Mucosa of gallbladder (tissue), 1 donor: ENCODE measurements at regions not wholly inside any gene's neighbourhood (a gene's known extent, or its start where the extent isn't known, plus 50 kb on each side); places are given as distances from the start of the nearest gene placed in this dataset.

Experiments
- DNase-seq: peaks from one replicate; pipeline ENCODE4 v3.0.0-alpha.2; 2020; ENCODE audit warnings: low spot score
- donor health status: DM: no; HTN: no; CAD: no.

GRCh38 chr11:25886036-25886435, 445.9 kb upstream of the ANO3 start:
- no peak for DNase-seq

DNA sequence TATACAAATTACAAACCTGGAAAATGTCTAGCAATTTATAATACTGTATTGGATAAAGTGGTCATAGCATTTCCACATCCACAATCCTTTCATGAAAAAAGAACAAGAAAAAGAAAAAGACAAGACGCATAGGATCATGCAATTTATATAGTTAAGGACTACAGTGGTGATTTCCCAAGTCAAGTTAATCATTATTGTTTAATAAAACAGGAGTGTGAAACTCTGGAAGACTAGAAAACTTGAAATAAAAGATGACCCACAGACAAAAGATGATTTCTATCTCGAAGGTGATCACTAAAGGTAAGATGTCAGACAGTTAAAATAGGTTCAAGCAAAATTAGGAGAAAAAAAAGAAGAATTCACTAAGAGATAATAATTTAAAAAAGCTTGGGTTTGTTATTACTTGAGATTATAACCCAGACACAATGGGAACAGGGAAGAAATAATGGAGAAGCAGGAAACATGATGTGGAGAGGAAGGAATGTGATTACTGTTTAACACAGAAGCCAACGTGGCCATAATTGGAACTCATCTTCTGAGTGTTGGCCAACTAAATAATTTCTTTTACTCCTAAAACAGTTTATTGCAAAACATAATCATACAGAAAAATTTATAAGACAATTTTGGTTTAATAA, 441.2 kb upstream of the ANO3 start:
- DNase-seq, result no peak

DNA sequence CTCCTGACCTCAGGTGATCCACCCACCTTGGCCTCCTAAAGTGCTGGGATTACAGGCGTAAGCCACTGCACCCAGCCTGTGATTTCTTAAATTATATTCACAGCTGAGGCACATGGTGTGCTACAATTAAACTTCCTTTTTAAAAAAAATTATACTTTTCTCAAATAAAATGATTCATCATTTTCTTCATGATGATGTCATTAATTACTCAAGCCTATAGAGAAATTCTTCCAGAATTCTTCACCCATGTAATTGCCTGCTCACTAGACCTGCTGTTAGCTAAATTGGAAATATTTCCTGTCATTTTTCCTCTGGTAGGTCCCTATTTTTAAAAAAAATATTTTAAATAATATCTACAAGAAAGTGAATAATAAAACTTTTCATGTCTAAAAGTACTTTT, 440.0 kb upstream of the ANO3 start:
- no peak for DNase-seq

DNA sequence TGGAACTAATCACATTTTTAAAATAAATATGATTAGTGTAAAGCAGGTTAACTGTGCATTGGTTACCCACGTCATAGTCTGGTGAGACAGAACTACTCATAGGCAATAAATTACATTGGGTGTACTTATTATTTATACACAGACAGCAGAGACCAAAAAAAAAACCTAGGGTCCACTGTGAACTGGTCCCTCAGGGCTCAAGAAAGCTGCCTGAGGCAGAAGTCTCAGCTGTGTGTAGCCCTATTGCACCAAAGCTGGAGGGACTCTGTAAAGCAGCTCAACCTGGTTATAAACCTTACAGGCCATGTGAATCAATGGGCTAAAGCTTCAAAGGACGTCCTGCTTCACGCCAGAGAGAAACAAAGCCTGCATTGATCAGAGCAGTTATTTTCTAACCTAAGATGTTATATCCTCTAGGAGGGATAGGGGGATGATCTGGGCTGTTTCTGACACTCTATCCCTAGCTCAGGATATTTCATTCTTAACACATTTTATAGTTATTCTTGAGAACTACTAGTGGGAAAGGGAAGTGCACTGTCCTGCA, 432.2 kb upstream of the ANO3 start:
- no peak for DNase-seq

GRCh38 chr11:25900814-25901213, 431.1 kb upstream of the ANO3 start:
- no peak for DNase-seq

DNA sequence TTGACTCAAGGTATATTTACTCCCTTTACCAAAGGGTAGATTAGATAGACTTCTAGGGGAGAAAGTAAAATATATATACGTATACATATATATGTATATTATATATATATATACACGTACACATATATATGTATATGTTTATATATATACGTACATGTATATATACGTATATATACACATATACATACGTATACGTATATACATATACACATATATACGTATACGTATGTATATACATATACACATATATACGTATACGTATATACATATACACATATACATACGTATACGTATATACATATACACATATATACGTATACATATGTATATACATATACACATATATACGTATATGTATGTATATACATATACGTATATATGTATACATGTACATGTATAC, 430.5 kb upstream of the ANO3 start:
- DNase-seq, result no peak

GRCh38 chr11:25902476-25902875, 429.5 kb upstream of the ANO3 start:
- DNase-seq, result no peak

GRCh38 chr11:25908726-25909125, 423.2 kb upstream of the ANO3 start:
- DNase-seq, result no peak

DNA sequence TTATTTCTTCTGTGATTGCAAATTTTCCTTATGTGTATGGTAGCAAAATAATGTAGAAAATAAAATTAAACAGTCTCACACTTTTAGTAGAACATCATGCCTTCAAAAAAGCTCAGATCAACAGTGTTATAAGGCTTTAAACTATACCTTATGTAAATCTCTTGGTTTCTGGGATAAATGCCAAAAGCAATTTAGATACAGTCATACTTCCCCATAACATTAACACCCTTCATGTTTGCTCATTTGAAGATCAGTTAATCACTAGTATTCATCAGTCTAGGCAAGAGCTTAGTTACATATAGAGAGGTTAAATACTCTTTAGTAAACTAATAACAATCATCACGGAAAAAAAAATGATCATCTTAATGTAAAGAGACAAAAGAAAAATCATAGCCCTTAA, 421.8 kb upstream of the ANO3 start:
- DNase-seq, result no peak

- DNase-seq, result no peak
Measured at GRCh38 chr11:25920356-25920755, 411.6 kb upstream of the ANO3 start.

GRCh38 chr11:25924586-25924985, 407.3 kb upstream of the ANO3 start:
- no peak for DNase-seq

- DNase-seq, result no peak
Measured at GRCh38 chr11:25925359-25925758, 406.6 kb upstream of the ANO3 start.

GRCh38 chr11:25927411-25927953, 404.4 kb upstream of the ANO3 start:
- DNase-seq, result no peak

DNA sequence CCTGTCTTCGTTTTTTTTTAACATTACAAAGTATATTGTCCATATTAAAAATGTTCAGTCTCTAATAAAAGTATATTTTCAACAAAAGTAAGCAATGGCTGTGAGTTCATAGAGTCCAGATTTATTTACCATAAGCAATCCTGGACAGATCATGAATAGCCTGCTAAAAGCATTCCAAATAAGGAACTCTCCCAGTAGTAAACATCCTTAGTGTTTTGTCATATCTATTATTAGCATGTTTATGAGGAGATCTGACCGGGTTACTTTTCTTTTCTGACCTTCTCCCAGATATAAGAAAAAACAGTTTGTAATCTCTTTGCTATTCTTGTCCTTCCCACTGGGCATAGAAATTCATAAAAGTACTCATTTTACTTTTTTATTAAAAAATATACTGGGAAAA, 403.9 kb upstream of the ANO3 start:
- no peak for DNase-seq

DNA sequence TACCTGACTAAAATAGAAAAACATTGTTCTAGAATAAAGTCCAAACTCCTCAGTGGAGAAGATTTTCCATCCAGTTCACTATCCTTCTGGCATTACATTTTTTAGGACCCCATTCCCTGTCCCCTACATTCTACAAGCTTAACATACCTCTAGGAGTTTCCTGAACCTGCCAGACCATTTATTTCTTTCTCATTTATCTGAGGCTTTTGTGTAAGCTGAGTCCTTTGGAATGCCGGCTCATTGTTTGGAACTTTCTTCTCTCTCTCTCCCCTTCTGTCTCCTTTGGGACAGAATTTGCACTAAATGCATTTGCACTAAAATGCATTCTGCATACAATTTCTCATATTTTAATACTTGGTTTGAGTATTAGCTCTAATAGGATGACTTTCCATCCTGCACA, 393.0 kb upstream of the ANO3 start:
- no peak for DNase-seq

GRCh38 chr11:25939691-25940090, 392.2 kb upstream of the ANO3 start:
- no peak for DNase-seq

DNA sequence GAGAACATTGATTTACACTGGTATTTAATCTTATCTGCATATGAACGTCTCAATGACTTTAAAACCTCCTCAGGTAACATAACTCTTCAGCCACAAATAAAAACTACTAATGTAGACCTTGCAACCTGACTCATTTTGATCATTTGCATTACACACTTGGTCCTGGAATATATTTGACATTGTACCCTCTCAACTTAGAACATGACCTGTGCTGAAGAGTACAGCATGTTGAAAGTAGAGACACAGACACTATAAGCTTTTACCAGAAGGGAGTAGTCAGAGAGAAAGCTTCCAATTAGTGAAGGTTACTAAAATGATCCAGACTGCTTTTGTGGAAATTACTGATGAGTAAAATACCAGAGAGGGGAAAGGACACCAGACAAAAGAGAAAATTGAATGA, 390.6 kb upstream of the ANO3 start:
- no peak for DNase-seq

- no peak for DNase-seq
Measured at GRCh38 chr11:25943031-25943430, 388.9 kb upstream of the ANO3 start.

DNA sequence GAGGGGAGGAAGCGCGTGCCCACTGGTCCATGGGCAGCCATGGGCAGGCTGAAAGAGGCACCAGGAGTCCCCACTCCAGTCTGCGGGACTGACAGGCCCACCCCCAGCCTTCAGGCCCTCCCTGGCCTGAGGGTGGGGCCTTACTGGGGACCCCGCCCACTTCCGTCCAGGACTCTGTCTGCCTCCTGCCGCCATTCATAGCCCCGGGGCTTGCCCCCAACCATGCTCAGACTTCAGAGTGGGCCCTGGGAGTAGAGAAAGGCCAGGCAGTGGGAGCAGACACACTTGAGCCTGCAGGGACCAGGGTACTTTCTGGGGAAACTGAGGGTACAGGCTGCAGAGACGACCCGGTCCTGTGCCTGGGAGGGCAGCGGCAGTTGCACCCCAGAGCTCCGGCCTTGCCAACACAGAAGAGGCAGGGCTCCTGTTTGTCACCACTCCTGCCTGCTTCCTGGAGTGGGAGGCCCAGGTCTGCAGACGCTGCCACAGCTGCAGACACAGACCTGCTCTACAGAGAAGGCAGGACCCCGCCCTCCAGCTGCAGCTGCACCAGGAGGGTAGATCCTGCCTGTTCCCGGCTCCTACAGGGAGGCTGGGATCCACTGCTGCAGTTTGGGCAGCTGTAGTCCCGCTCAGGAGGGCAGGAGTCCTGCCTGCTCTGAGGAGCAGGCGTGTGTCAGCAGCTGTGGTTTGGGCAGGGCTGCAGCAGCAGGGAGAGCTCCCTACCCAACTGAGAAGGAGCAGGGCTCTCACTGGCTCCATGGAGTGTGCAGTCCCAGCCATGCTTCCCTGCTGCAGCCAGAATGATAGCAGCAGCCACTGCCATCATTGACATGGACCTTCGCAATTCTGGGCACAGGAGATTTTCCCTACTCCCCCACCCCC, 387.9 kb upstream of the ANO3 start:
- no peak for DNase-seq

DNA sequence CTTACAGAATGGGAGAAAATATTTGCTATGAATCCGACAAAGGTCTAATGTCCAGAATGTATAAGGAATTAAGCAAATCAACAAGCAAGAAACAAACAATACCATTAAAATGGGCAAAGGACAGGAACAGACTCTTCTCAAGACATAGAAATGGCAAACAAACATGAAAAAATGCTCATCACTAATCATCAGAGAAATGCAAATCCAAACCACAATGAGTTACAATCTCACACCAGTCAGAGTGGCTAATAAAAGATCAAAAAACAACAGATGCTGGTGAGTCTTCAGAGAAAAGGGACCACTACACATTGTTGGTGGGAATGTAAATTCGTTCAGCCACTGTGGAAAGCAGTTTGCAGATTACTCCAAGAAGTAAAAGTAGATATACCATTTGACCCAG, 382.0 kb upstream of the ANO3 start:
- no peak for DNase-seq

DNA sequence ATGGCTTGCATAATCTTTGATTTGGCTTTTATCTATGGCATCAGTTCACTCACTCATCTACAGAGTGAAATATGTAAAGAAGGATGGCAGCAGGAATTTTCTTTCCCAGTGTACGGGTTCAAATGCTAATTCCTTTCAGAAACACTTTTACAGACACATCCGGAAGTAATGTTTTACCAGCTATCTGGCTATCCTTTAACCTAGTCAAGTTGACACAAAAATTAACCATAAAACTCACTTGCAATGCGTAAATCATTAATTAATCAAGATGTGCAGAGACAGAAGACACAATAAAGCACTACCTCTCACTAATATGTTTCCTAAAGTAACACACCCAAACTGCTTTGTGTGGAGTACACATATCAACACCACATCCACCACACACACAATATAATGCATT, 378.9 kb upstream of the ANO3 start:
- no peak for DNase-seq

DNA sequence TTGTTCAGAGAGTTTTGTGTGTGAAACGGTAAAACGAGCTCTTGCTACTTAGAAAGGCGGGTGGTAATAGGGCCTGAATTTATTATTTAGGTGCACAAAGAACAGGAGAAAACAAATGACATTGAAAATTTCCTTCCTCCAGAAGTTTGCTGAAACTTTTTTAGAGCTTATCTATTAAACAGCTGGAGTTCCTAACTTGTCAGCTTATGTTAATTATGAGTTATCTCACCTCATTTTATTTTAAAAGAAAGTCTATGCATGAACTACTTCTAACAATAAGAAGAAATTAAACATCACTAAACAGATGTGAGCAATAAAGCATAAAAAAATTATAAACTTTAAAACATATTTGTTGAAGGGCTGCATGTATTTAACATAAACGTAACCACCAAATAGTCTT, 373.9 kb upstream of the ANO3 start:
- no peak for DNase-seq

- no peak for DNase-seq
Measured at GRCh38 chr11:25961539-25961938, 370.4 kb upstream of the ANO3 start.
